PFSK-1 (cell line): ENCODE measurements at regions not wholly inside any gene's neighbourhood (a gene's known extent, or its start where the extent isn't known, plus 50 kb on each side); places are given as distances from the start of the nearest gene placed in this dataset.

Experiments
- FOXP2 ChIP-seq: optimal IDR thresholded peaks from 2 replicates; pipeline ENCODE3; 2011; ENCODE audit warnings: borderline replicate concordance, control low read depth, inconsistent platforms; ENCODE audit not compliant: insufficient read depth; ENCODE audit errors: extremely low read length, extremely low read depth
- POLR2AphosphoS5 ChIP-seq: IDR thresholded peaks from 2 replicates; pipeline ENCODE4 v1.6.1; 2012; ENCODE audit warnings: low read depth, mild to moderate bottlenecking, control low read depth, low read length, moderate library complexity
- REST ChIP-seq, 2 experiments: IDR thresholded peaks; 2 replicates each; pipeline versions ENCODE4 v1.6.1 to v1.8.0; 2011 to 2012; ENCODE audit warnings: low read depth in 2 of 2, low read length in 2 of 2, control low read depth in 1 of 2, inconsistent platforms in 1 of 2, mild to moderate bottlenecking in 1 of 2, moderate library complexity in 1 of 2; ENCODE audit not compliant: insufficient read depth in 1 of 2
- SIN3A ChIP-seq: IDR thresholded peaks from 2 replicates; pipeline ENCODE4 v1.6.1; 2012; ENCODE audit warnings: mild to moderate bottlenecking, low read length, moderate library complexity, borderline replicate concordance; ENCODE audit not compliant: insufficient read depth
- TAF1 ChIP-seq: IDR thresholded peaks from 2 replicates; pipeline ENCODE4 v1.6.1; 2012; ENCODE audit warnings: low read length, control low read depth, borderline replicate concordance; ENCODE audit not compliant: insufficient read depth

DNA sequence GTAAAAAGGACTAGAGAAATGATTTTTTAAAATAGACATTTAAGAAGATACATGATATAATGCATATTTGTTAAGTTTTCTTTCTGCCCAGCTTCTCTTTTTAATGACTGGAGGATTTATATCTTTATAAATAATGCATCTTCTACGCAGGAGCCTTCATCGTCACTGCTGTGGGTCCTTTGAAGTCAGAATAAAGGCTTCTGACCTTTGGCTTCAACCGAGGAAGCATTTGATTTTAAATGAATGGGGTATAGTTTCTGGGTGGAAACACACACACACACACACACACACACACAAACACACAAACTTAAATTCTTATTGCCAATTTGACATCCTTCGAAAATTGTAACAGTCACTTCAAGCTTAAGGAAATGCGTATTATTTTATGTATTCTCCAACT lies 690.9 kb downstream of the BRINP3 start:
- no peak for TF ChIP-seq POLR2AphosphoS5
- no peak for TF ChIP-seq TAF1
- no peak for TF ChIP-seq SIN3A
- TF ChIP-seq REST (IDR thresholded peaks at IDR 0.05; ENCODE audit: insufficient read depth in 1 of 2, low read depth in 2 of 2, low read length in 2 of 2): no peak
- no peak for TF ChIP-seq FOXP2
